ENCODE measurements at regions not wholly inside any gene's neighbourhood (a gene's known extent, or its start where the extent isn't known, plus 50 kb on each side); places are given as distances from the start of the nearest gene placed in this dataset.

- Histone ChIP-seq H3K36me3 (ENCODE audit: insufficient read depth, low read length) (no peaks in the 10 kb centered on the region), H3K4me3 (ENCODE audit: low read length) (no peak overlapping the region), H3K27me3 (ENCODE audit: insufficient read depth, low read depth, low read length) (no peaks in the 10 kb centered on the region), H3K27ac (ENCODE audit: low read length) (no peak overlapping the region), H3K9ac (ENCODE audit: low read length) (no peak overlapping the region), H3K9me3 (ENCODE audit: low read length) (no peaks in the 10 kb centered on the region), H4K20me1 (ENCODE audit: insufficient read depth) (no peaks in the 10 kb centered on the region), H2AFZ (ENCODE audit: low read depth, low read length) (no peak overlapping the region), H3K4me2 (ENCODE audit: low read length) (no peak overlapping the region), H3F3A (ENCODE audit: insufficient read depth, low read length, poor library complexity, severe bottlenecking) (no peaks in the 10 kb centered on the region), H3K9me2 (ENCODE audit: insufficient read depth, low read length) (no peaks in the 10 kb centered on the region), H3K79me2 (replicated peaks; ENCODE audit: insufficient read depth, low read length) (no peaks in the 10 kb centered on the region)
- no peak for TF ChIP-seq REST (IDR thresholded peaks at IDR 0.05; ENCODE audit: borderline replicate concordance)
- TF ChIP-seq SMC3 (conservative IDR thresholded peaks at IDR 0.05; ENCODE audit: poor library complexity): no peak
- TF ChIP-seq EP300 (conservative IDR thresholded peaks at IDR 0.05; ENCODE audit: poor library complexity, severe bottlenecking): no peak
- no peak for TF ChIP-seq RAD21 (conservative IDR thresholded peaks at IDR 0.05)
- no peak for TF ChIP-seq TAF1 (IDR thresholded peaks at IDR 0.05; ENCODE audit: low read depth)
- TF ChIP-seq POLR2AphosphoS5 (IDR thresholded peaks at IDR 0.05): no peak
- no peak for TF ChIP-seq MXI1 (conservative IDR thresholded peaks at IDR 0.05; ENCODE audit: poor library complexity, severe bottlenecking)
- TF ChIP-seq EZH2 (IDR thresholded peaks at IDR 0.05; ENCODE audit: borderline replicate concordance, insufficient read depth, low read length, poor library complexity, severe bottlenecking): no peak
These were observed 306.7 kb downstream of the DTWD2 start for GRCh38 chr5:118681655-118682054.

GRCh38 chr5:118679264-118679940 lies 308.9 kb downstream of the DTWD2 start:
- Histone ChIP-seq H3K4me2 (ENCODE audit: low read length) (no peak overlapping the region), H3K27me3 (ENCODE audit: insufficient read depth, low read depth, low read length) (no peaks in the 10 kb centered on the region), H3K9me2 (ENCODE audit: insufficient read depth, low read length) (no peaks in the 10 kb centered on the region), H3K4me3 (ENCODE audit: low read length) (no peak overlapping the region), H3K27ac (ENCODE audit: low read length) (no peak overlapping the region), H3K36me3 (ENCODE audit: insufficient read depth, low read length) (no peaks in the 10 kb centered on the region), H3K79me2 (replicated peaks; ENCODE audit: insufficient read depth, low read length) (no peaks in the 10 kb centered on the region), H3K9me3 (ENCODE audit: low read length) (no peaks in the 10 kb centered on the region), H4K20me1 (ENCODE audit: insufficient read depth) (no peaks in the 10 kb centered on the region), H3K9ac (ENCODE audit: low read length) (no peak overlapping the region), H3F3A (ENCODE audit: insufficient read depth, low read length, poor library complexity, severe bottlenecking) (no peaks in the 10 kb centered on the region), H2AFZ (ENCODE audit: low read depth, low read length) (no peak overlapping the region)
- TF ChIP-seq REST (IDR thresholded peaks at IDR 0.05; ENCODE audit: borderline replicate concordance) (no peak), SMC3 (conservative IDR thresholded peaks at IDR 0.05; ENCODE audit: poor library complexity) (no peak), MXI1 (conservative IDR thresholded peaks at IDR 0.05; ENCODE audit: poor library complexity, severe bottlenecking) (no peak), RAD21 (conservative IDR thresholded peaks at IDR 0.05) (no peak), CTCF (IDR thresholded peaks at IDR 0.05; ENCODE audit: poor library complexity, severe bottlenecking) (no peak), POLR2AphosphoS5 (IDR thresholded peaks at IDR 0.05) (no peak), TAF1 (IDR thresholded peaks at IDR 0.05; ENCODE audit: low read depth) (no peak), EP300 (conservative IDR thresholded peaks at IDR 0.05; ENCODE audit: poor library complexity, severe bottlenecking) (no peak), EZH2 (IDR thresholded peaks at IDR 0.05; ENCODE audit: borderline replicate concordance, insufficient read depth, low read length, poor library complexity, severe bottlenecking) (no peak)
